AG09309 (cell line): ENCODE measurements at regions not wholly inside any gene's neighbourhood (a gene's known extent, or its start where the extent isn't known, plus 50 kb on each side); places are given as distances from the start of the nearest gene placed in this dataset.
"Not testable (repeated sequence)": the region's sequence is repeated elsewhere in the genome, so short reads cannot be mapped to it uniquely, and the experiment has no call there.

ENCODE experiments used
- DNase-seq: peaks from one replicate; pipeline ENCODE4 v3.0.0-alpha.2; 2010; ENCODE audit warnings: low read depth
- H3K4me3 ChIP-seq: 2 replicates; pipeline ENCODE4 v1.5.1; 2011; ENCODE audit warnings: mild to moderate bottlenecking, low read depth, low read length, moderate library complexity; ENCODE audit not compliant: control insufficient read depth
- CTCF ChIP-seq: IDR thresholded peaks from 2 replicates; pipeline ENCODE4 v1.5.1; 2011; ENCODE audit warnings: mild to moderate bottlenecking, low read depth, low read length, inconsistent platforms; ENCODE audit not compliant: insufficient read depth, control insufficient read depth; ENCODE audit errors: missing control alignments

GRCh38 chr6:1445650-1446330, 56.4 kb downstream of the FOXF2 start:
- no peak for DNase-seq

GRCh38 chr6:1449896-1450295, 60.5 kb downstream of the FOXF2 start:
- no peak for DNase-seq
- H3K4me3 ChIP-seq, result no peak overlapping the region
- TF ChIP-seq CTCF, result no peak

More at GRCh38 chr6:1445650-1446330, 56.4 kb downstream of the FOXF2 start:
- TF ChIP-seq CTCF, result no peak
- H3K4me3 ChIP-seq, result no peak overlapping the region

- no peak for TF ChIP-seq CTCF
- no peak for DNase-seq
Observed at GRCh38 chr6:1453024-1453423, 63.6 kb downstream of the FOXF2 start.

GRCh38 chr6:1456816-1457215, 67.4 kb downstream of the FOXF2 start:
- not testable (repeated sequence) for DNase-seq, H3K4me3 ChIP-seq

More at GRCh38 chr6:1453024-1453423, 63.6 kb downstream of the FOXF2 start:
- no peak overlapping the region for H3K4me3 ChIP-seq

GRCh38 chr6:1461207-1461606, 71.8 kb downstream of the FOXF2 start:
- no peak overlapping the region for H3K4me3 ChIP-seq
- no peak for TF ChIP-seq CTCF
- peak; percentile 82 for DNase-seq

GRCh38 chr6:1461736-1462135, 72.4 kb downstream of the FOXF2 start:
- TF ChIP-seq CTCF, result no peak
- no peak for DNase-seq
- no peak overlapping the region for H3K4me3 ChIP-seq

- H3K4me3 ChIP-seq, result no peak overlapping the region
- no peak for TF ChIP-seq CTCF
- DNase-seq, result no peak
Observed at GRCh38 chr6:1463275-1463674, 73.9 kb downstream of the FOXF2 start.
